Liver (tissue), 2 donors: ENCODE measurements at regions not wholly inside any gene's neighbourhood (a gene's known extent, or its start where the extent isn't known, plus 50 kb on each side); places are given as distances from the start of the nearest gene placed in this dataset.
"Not testable (repeated sequence)": the region's sequence is repeated elsewhere in the genome, so short reads cannot be mapped to it uniquely, and the experiment has no call there.

Experiments
- TF ChIP-seq, protein P1 (sequence below): IDR thresholded peaks from 2 replicates; pipeline ENCODE4 v1.6.1; 2016; ENCODE audit warnings: antibody characterized with exemption
- TF ChIP-seq, protein P2 (sequence below): fragments of 150-350 bp; IDR thresholded peaks from 2 replicates; pipeline ENCODE4 v1.5.1; 2017; ENCODE audit warnings: improper control_type of control experiment, low read depth, low read length; ENCODE audit not compliant: missing input control
- donor health status: healthy.

DNA sequence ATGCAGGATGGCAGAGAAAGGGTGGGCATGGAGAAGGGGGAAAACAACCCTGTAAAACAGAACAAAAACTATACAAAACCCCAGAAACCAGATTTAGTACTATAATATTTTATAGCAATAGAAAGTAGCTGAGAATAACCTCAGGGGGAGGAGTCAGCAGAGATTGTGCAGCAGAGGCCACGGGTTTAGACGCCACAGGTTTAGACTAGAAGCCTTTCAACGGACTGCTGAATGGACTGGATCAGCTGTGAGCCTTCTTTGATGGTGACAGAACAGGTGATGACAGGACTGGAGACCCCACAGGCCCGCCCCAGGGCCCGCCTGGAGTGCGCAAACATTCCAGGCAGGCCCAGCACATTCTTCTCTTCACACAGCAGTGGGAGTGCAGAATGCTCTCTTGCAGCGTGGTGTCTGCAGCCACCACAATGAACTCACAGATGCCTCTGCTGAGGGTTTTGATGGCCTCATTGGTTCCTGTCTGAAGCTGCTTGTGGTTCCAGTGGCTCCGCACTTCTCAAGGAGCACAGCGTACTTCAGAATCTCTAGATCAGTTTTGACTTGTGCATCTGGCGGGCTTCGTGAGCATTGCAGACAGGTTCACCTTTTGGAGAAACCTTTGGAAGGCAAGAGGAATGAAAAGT lies 65.6 kb downstream of the PPIAL4D start:
- TF ChIP-seq, protein P1, sequence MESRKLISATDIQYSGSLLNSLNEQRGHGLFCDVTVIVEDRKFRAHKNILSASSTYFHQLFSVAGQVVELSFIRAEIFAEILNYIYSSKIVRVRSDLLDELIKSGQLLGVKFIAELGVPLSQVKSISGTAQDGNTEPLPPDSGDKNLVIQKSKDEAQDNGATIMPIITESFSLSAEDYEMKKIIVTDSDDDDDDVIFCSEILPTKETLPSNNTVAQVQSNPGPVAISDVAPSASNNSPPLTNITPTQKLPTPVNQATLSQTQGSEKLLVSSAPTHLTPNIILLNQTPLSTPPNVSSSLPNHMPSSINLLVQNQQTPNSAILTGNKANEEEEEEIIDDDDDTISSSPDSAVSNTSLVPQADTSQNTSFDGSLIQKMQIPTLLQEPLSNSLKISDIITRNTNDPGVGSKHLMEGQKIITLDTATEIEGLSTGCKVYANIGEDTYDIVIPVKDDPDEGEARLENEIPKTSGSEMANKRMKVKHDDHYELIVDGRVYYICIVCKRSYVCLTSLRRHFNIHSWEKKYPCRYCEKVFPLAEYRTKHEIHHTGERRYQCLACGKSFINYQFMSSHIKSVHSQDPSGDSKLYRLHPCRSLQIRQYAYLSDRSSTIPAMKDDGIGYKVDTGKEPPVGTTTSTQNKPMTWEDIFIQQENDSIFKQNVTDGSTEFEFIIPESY: not testable (repeated sequence)
- TF ChIP-seq, protein P2, sequence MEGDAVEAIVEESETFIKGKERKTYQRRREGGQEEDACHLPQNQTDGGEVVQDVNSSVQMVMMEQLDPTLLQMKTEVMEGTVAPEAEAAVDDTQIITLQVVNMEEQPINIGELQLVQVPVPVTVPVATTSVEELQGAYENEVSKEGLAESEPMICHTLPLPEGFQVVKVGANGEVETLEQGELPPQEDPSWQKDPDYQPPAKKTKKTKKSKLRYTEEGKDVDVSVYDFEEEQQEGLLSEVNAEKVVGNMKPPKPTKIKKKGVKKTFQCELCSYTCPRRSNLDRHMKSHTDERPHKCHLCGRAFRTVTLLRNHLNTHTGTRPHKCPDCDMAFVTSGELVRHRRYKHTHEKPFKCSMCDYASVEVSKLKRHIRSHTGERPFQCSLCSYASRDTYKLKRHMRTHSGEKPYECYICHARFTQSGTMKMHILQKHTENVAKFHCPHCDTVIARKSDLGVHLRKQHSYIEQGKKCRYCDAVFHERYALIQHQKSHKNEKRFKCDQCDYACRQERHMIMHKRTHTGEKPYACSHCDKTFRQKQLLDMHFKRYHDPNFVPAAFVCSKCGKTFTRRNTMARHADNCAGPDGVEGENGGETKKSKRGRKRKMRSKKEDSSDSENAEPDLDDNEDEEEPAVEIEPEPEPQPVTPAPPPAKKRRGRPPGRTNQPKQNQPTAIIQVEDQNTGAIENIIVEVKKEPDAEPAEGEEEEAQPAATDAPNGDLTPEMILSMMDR: not testable (repeated sequence)
